ENCODE measurements at regions not wholly inside any gene's neighbourhood (a gene's known extent, or its start where the extent isn't known, plus 50 kb on each side); places are given as distances from the start of the nearest gene placed in this dataset.

DNA sequence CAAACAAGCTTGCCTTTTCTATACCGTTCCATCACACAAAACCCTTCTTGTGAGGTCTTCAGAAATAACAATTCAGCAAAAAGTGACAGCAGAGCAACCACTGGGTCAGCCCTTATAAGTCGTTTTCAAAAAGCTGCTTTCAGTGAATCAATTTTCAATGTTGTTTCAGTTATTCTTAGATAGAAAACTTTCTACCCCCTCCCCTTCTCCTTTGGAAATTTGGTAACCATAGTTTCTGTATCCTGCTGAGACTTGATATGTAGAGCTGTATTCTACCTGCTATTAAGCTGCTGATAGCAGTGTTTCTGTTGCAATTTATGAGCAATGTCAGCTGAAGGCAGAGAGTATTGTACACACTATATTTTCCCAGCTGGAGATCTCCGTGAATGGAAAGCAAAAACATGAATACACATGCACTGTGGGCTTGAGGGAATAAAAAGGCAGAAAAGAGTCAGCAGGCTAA is 75.7 kb downstream of the ZNF608 start:
- H3K27me3 ChIP-seq: no peaks in the 10 kb centered on the region
- intact Hi-C loops (cut with DNase I; ENCODE audit: low total_unique reads): no loop called here
- H3K27ac ChIP-seq: no peak overlapping the region
- no peaks in the 10 kb centered on the region for H3K36me3 ChIP-seq (ENCODE audit: low read depth, missing control alignments)
- TF ChIP-seq POLR2A (IDR thresholded peaks at IDR 0.05): no peak
- TF ChIP-seq, protein P1, sequence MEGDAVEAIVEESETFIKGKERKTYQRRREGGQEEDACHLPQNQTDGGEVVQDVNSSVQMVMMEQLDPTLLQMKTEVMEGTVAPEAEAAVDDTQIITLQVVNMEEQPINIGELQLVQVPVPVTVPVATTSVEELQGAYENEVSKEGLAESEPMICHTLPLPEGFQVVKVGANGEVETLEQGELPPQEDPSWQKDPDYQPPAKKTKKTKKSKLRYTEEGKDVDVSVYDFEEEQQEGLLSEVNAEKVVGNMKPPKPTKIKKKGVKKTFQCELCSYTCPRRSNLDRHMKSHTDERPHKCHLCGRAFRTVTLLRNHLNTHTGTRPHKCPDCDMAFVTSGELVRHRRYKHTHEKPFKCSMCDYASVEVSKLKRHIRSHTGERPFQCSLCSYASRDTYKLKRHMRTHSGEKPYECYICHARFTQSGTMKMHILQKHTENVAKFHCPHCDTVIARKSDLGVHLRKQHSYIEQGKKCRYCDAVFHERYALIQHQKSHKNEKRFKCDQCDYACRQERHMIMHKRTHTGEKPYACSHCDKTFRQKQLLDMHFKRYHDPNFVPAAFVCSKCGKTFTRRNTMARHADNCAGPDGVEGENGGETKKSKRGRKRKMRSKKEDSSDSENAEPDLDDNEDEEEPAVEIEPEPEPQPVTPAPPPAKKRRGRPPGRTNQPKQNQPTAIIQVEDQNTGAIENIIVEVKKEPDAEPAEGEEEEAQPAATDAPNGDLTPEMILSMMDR (IDR thresholded peaks at IDR 0.05): no peak
- H3K4me3 ChIP-seq: no peak overlapping the region
- H3K9me3 ChIP-seq: no peaks in the 10 kb centered on the region
- 47 to 61% methylated on average over 3 of the region's 3 CpGs for WGBS, 2 donors
- DNase-seq: no peak
- no peaks in the 10 kb centered on the region for H3K4me1 ChIP-seq

DNA sequence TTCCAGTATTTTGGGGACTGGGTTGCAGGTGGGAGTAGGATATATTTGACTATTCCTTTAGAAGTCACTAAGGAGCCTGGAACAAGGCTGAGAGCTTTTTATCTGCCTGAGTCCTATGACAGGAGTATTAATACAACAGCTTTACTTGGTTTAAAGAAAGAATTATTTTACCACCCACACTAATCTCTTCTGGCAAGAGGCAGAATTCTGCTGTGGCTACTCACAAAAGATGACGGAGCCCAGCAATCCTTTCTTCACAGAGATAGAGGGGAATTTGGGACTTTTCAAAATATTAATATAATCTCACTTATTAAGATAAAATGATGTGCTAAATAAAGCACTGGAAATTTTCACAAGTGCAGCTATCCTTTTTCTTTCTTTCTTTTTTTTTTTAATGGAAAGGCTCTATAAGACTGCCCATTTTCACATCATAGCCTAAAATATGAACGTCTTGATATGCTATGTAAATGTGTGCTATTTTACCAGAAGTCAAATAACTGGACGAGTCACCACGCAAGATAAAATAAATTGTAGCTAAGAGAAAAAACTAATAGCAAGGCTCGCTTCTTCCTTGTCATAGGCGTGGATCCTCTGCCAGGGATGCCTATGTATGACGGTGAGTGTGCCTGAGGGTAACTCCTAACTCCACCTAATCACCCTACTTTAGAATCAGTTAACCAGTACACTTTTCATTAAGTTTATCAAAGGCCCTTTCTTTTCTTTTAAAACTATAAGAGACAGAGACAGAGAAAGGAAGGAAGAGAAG is 76.3 kb downstream of the ZNF608 start:
- Histone ChIP-seq H3K27ac (no peak overlapping the region), H3K36me3 (ENCODE audit: low read depth, missing control alignments) (no peaks in the 10 kb centered on the region), H3K4me3 (no peak overlapping the region), H3K27me3 (no peaks in the 10 kb centered on the region), H3K9me3 (no peaks in the 10 kb centered on the region), H3K4me1 (no peaks in the 10 kb centered on the region)
- no peak for DNase-seq
- WGBS, 2 donors: 58 to 67% methylated on average over 7 of the region's 7 CpGs
- intact Hi-C loops (cut with DNase I; ENCODE audit: low total_unique reads): no loop called here
- TF ChIP-seq, protein P1 (IDR thresholded peaks at IDR 0.05): no peak
- TF ChIP-seq POLR2A (IDR thresholded peaks at IDR 0.05): no peak

DNA sequence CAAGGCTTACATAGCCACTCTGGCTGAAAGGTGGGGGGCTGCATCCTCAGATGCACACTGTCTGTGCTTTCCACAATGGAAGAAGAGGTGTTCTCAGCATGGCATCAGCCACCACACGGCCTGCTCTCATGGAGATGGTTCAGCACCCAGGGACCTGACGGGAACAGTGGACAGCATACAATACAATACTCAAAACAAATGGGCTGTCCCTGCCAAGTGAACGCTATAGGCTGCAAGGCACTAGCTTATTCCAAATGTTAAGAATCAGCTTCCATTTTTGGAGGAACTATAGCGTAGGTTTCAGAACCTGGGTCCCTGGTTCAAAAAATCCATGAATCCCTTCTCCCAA is 77.2 kb downstream of the ZNF608 start:
- TF ChIP-seq, protein P1 (IDR thresholded peaks at IDR 0.05): no peak
- no peak for TF ChIP-seq POLR2A (IDR thresholded peaks at IDR 0.05)
- WGBS, 2 donors: 81 to 93% methylated on average over 4 of the region's 4 CpGs
- Histone ChIP-seq H3K27me3 (no peaks in the 10 kb centered on the region), H3K36me3 (ENCODE audit: low read depth, missing control alignments) (no peaks in the 10 kb centered on the region), H3K9me3 (no peaks in the 10 kb centered on the region), H3K4me1 (no peaks in the 10 kb centered on the region), H3K27ac (no peak overlapping the region), H3K4me3 (no peak overlapping the region)
- no peak for DNase-seq
- intact Hi-C loops (cut with DNase I; ENCODE audit: low total_unique reads): no loop called here

DNA sequence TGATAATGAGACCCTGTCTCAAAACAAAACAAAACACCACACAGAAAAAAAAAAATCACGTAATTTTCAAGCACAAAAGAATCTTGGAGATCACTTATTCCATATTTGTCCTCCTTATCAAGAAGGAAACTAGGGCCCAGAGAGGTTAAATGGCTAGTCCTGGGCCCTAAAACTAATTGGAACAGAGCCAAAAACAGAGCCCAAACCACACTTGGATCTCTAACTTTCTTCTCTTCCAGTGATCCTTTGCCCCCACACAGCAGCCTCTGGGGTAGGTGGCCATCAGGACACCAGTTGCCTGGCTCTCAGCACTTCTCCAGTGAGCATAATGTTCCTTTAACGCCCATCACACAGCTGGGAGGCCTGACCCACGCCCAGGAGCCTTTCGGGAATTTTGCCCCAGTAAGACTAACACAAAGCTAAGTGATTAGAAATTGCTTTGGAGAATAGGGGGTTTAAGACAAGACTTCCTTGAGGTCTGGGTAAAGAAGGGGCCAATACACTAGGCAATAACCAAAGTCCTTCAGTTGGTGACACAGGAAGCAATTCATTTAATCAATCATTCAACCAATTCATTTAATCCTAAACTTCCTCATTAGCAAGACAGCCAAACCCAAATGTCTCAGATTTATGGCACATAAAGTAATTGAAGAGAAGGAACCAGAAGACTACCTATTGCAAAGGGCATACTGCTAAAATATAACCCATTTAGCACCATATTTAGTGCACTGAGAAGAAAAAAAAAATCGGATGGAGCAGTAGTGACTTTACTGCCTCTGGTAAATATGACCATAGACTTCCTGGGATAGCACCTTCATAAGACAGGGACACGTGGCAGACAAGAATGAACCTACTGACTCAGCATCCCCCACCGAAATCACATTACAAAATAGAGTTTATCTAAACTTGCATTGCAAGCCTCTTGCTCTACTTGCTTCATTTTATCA is 77.8 kb downstream of the ZNF608 start:
- Histone ChIP-seq H3K9me3 (no peaks in the 10 kb centered on the region), H3K27ac (no peak overlapping the region), H3K4me1 (no peaks in the 10 kb centered on the region), H3K4me3 (no peak overlapping the region), H3K27me3 (no peaks in the 10 kb centered on the region), H3K36me3 (ENCODE audit: low read depth, missing control alignments) (no peaks in the 10 kb centered on the region)
- DNase-seq: no peak
- 85 to 86% methylated on average over 7 of the region's 7 CpGs for WGBS, 2 donors
- TF ChIP-seq, protein P1 (IDR thresholded peaks at IDR 0.05): no peak
- no peak for TF ChIP-seq POLR2A (IDR thresholded peaks at IDR 0.05)
- intact Hi-C loops (cut with DNase I; ENCODE audit: low total_unique reads): no loop called here
